GM12891 (cell line): ENCODE measurements at regions not wholly inside any gene's neighbourhood (a gene's known extent, or its start where the extent isn't known, plus 50 kb on each side); places are given as distances from the start of the nearest gene placed in this dataset.

Experiments used
- PAX5 ChIP-seq: IDR thresholded peaks from 2 replicates; pipeline ENCODE4 v1.6.1; 2011; ENCODE audit warnings: low read length, moderate library complexity, mild to moderate bottlenecking; ENCODE audit not compliant: insufficient read depth, severe bottlenecking
- POLR2A ChIP-seq: IDR thresholded peaks from 2 replicates; pipeline ENCODE4 v1.6.1; 2011; ENCODE audit warnings: low read depth, low read length, control low read depth
- POLR2AphosphoS5 ChIP-seq: IDR thresholded peaks from 2 replicates; pipeline ENCODE4 v1.6.1; 2011; ENCODE audit warnings: low read depth, low read length, control low read depth
- POU2F2 ChIP-seq: IDR thresholded peaks from 2 replicates; pipeline ENCODE4 v1.6.1; 2011; ENCODE audit warnings: low read depth, mild to moderate bottlenecking, control low read depth, low read length, moderate library complexity
- SPI1 ChIP-seq: IDR thresholded peaks from 2 replicates; pipeline ENCODE4 v1.6.1; 2011; ENCODE audit warnings: low read depth, low read length, control low read depth
- TAF1 ChIP-seq: IDR thresholded peaks from 2 replicates; pipeline ENCODE4 v1.6.1; 2011; ENCODE audit warnings: low read depth, low read length, control low read depth

GRCh38 chr22:22815397-22816170, 72.0 kb upstream of the IGLL5 start:
- TF ChIP-seq POLR2AphosphoS5 (no peak), POU2F2 (no peak), POLR2A (no peak), TAF1 (no peak), SPI1 (no peak), PAX5 (no peak)
